Fibroblast of peridontal ligament (primary cell): ENCODE measurements at regions not wholly inside any gene's neighbourhood (a gene's known extent, or its start where the extent isn't known, plus 50 kb on each side); places are given as distances from the start of the nearest gene placed in this dataset.
A peak's percentile ranks its signal among the peaks of the same experiment; 100 is the strongest.

Experiments
- DNase-seq: peaks from one replicate; pipeline ENCODE4 v3.0.0-alpha.2; 2010; ENCODE audit errors: extremely low read depth

DNA sequence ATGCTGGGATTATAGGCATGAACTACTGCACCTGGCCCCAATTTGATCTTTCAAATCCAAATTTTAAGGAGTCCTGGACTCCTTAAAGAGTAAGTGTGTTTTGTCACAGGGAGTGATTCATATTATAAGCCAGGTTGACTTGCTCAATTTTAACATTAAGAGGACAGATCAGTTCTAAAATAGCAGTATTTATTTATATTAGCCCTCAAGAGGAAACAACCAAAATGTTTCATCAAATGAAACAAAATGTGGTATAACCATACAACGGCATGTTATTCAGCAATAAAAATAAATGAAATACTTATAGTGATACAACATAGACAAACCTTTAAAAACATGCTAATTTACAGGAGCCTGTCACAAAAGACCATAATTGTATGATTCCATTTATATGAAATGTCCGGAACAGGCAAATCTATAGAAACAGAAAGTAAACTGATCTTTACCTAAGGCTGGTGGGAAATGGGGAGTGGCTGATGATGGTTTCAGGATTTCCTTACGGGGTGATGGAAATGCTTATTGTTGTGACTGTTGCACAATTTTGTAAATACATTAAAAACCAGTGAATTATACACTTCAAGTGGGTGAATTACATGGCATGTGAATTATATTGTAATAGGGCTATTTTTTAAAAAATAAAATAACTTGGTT, 637.4 kb downstream of the MMUT start:
- DNase-seq, result peak; percentile 38

DNA sequence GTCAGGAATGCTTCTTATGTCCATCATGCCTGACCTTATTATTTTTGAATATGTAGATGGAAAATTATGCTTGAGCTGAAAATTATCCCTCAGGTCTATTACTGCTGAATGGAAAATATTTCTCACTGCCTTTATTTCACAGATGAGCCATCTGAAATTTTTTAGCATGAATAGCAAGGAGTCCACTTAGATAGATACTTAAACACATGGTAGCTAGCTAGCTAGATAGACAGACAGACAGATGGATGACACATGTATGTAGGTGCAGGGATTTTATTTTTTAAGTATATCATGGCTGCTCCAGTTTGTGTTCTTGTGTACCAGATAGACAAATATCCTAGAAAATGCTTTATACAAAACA, 645.0 kb downstream of the MMUT start:
- no peak for DNase-seq

DNA sequence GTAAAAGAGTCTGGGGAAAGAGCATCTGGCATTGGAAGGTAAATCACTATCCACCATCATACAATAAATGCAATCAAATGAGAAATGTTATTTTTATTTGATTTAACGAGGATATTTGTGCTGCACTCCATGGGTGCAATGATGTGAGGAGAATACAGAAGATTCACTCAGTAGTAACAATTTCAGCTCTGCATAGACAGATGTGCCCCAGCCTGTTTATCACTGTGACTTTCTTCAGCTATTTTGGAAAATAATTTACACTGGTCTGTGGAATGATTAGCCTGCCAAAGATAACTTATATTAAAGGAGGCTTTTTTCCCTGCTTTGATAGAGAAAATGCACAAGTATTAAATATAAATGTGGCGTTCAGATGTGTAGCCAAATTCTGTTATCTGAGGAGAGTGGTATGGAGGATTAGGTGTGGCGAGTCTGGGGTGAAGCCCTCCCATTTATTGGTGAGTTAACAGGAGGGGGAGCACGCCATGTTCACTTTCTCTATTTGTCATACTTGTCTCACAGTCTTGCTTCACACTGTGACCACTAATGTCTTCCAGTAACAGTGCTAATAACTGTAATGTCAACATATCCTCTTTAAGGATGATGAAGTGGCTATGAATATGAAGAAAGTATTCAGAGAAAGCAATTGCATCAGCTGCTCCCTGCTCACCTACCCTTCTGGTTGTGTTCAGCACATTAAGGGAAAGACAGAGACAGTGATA, 645.6 kb downstream of the MMUT start:
- no peak for DNase-seq

DNA sequence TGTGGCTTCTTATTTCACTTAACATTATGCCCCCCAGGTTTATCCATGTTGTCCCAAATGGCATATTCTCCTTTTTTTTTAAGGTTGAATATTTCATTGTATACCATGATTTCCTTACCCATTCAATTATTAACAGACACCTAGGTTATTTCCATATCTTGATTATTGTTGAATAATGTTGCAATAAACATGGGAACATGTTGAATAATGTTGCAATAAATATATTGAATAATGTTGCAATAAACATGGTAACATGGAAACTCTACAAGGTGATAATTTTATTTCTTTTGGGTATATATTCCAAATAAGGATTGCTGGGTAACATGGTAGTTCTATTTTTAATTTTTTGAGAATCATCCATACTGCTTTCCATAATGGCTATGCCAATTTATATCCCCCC, 648.1 kb downstream of the MMUT start:
- DNase-seq, result no peak

DNA sequence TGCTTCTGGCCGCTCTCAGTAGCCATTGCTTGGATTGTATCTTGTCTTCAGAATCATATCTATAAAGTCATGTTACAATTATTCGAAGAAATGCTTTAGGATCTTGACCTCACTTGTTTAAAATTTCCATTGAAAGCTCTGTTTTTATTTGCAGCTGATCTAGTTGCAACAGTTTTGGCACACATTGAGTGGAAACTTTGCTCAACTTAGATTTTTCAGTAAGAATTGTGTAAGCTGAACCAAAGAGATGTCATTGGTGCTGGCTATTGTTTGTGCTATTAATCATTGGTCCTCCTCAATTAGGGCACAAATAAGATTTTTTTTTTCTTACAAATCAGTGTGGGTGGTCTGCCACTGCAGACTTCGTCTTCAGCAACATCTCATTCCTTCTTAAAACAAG, 649.2 kb downstream of the MMUT start:
- peak; percentile 63 for DNase-seq

DNA sequence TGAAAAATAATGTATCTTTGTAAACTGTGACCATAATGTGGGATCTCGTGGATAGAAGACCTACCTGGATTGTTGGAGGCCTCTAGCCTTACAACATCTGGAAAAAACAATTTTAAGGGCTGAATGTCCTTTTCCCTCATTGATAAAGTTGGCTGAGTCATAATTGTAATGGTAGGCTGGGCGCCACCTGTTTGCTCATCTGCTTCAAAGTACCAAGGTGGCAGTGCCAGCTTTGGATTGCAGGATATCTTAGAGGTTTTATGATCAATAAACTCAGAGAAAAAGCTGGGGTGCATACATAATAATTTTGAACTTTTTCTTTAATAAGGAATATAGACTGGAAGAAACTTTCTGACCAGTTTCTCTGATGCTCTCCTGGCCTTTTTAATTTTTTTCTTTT, 653.4 kb downstream of the MMUT start:
- no peak for DNase-seq

DNA sequence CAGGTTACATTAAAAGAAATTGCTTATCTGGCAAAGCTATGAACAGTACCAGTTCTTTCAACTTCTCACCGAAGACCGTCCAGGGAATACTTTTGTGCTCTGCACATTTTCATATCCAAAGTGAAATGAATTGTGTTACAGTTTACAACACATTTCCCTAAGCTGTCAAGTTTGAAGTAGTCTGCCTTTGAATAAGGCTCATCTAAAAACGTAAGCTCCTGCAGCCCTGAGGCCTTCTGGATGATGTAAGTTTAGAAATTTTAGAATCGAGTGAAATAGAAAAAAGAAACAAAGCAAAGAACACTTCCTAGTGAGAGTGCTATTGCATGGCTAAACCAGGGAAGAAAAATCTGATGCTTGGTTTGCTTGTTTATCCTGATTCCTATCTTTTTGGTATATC, 653.8 kb downstream of the MMUT start:
- DNase-seq, result peak; percentile 13

DNA sequence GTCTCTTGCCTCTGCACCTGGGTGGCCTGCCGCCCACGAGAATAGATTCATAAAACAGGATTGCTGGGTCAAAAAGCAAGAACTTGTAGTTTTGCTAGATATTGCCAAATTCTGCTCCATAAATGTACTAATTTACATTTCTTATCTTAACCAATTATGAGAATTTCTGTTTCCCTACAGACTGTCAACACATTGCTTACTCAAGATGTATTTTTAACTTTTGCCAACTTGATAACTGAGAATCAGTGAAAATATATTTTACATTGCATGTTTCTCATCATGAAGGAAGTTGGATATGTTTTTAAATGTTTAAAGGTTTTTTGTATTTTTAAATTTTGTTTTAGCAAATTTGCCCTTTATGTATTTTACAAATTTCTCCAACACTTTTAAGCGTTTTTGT, 664.8 kb downstream of the MMUT start:
- DNase-seq, result no peak

DNA sequence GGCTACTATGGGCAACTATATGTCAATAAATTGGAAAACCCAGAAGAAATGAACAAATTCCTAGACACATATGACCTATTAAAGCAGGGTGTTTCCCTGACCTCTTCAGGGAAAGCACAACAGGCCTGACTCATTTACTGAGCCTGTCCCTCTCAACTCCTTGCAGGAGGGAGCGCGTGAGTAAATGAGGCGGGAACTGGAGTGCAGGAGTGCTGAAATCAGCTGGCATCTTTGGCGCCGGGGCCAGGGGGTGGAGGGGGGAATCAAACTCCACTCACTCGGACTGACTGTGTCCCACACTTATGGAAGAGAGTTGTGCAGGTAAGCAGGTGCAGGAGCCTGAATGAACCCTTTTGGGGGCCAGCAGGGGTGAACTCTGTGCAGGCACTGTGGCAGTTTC, 671.2 kb upstream of the PTCHD4 start:
- DNase-seq, result no peak

DNA sequence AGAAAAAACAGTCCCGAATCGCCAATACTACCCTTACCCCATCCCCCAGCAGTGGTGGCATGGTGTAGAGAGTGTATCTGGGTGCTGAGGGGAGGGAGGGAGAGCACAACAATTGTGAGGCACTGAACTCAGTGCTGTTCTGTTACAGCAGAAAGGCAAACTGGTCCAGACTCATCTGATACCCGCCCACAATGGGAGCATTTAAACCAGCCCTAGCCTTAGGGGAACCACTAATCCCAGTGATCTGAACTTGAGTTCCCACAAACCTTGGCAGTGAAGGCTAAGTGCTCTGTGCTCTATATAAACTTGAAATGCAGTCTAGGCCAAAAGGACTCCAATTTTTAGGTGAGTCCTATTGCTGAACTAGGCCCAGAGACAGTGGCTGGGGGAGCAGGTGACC, 666.4 kb upstream of the PTCHD4 start:
- no peak for DNase-seq

DNA sequence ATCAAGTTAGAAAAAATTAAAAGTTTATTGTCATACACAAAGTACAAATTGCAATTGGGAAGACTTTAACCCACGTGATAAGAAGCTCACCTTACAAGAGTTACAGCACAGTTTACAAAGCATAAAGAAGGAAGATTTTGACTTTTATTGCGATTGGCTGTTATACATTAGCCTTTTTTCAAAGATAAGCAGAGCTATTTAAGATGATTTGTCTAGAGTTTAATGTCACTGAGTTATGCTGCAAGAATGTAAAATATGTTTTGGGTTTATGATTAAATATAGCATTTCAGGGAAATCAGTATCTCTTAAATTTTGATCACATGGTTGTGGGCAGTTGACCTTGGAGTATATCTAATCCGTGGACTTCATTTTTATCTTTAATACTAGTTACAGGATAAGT, 664.2 kb upstream of the PTCHD4 start:
- DNase-seq, result peak; percentile 53

DNA sequence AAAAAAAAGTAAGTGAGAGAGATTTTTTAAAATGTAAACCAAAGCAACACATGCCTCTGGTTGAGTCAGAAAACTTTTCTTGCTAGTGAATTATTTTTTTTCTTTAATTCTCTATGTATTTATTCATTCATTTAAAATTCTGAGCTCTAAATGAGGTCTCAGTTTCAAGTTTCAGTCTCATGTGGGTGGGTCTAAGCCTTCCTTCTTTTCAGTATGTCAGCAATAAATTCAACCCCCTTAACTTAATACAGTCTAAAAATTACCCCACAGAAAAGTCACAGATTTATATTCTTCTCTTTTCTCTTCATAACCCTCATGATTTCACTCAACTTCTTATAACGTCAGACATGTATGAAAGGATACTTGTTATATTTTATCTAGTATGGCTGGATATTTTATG, 663.3 kb upstream of the PTCHD4 start:
- DNase-seq, result no peak

DNA sequence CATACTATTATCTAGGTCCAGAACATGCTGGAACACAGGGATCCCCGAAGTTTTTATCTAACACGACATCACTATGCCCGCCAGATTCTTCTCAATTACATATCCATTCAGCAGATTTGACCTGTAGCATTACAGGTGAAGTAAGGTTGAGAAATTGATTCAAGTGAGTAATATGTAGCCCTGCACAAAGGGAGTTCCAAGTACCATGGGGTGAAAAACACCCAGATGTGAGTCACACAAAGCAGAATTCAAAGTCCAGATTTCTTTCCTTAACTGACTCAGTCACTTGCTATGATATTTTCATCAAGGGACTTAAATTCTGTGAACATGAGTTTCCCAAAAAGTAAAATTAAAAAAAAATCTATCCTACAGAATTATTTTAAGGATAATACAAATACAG, 655.4 kb upstream of the PTCHD4 start:
- DNase-seq, result peak; percentile 73

DNA sequence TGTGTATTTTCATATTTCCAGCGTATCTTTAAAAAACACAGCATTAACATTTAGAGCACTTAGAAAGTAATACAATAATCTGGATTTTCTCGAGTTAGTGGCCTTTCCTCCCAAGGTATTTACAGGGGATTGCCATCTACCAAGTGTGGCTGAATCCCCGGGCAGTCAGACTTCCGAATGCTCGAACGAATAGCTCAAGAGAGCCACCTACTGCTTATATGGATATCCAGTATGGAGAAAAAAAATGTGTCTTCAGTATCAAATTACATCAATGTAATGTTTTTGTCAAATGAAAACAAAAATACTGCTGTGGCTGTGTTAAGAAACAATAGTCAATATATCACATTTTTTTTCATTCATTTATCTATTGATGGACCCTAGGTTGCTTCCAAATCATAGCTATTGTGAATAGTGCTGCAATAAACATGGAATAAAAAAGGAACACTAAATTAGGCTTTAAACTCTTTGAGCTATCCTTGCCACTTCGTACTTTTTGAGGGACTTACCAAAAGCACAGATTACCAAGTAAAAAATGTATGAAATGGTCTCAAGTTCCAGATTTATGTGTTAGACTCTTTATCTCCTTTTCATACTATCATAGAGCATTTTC, 654.5 kb upstream of the PTCHD4 start:
- peak; percentile 86 for DNase-seq

DNA sequence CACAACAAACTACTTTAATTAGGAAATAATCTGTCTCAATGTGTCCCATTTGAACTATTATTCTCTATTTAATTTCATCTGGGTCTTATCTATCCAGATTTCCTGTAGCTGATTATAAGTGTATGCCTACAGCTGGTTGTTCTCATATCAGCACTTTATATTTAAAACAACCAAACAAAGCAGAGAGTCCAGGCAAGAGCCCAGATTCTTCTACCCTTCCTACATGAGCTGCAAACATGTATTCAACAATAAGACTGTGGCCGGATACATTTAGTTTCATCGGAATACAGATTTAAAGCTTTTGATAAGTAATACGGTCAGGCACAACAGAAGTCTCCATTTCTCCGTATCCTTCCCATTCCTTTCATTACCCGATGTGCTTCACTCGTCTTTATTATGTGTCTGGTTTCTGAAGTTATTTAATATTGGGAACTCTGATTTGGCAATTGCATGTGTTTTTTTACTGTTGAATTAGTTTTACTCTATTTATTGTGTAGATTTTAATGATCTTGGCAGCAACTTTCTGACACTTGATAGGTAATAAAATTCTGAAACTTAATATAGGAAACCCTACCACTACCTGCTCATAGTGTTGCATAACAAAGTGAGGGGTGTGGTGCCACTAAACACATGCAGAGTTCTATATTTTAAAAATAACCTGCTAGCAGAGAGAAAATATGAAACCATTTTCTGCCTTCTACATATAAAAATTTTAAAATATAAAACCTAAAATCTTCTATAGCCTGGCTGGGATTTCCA, 653.5 kb upstream of the PTCHD4 start:
- no peak for DNase-seq

DNA sequence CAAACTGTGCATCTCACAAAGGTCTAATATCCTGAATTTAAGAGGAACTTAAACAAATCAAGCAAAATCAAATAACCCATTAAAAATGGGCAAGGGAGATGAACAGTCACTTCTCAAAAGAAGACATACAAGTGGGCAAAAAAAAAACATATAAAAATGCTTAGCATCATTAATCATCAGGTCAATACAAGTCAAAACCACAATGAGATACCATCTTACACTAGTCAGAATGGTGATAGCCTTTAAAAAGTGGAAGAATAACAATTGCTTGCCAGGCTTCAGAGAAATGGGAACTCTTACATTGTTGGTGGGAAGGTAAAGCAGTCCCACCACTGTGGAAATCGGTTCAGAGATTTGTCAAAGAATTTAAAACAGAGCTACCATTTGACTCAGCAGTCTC, 646.7 kb upstream of the PTCHD4 start:
- DNase-seq, result no peak

DNA sequence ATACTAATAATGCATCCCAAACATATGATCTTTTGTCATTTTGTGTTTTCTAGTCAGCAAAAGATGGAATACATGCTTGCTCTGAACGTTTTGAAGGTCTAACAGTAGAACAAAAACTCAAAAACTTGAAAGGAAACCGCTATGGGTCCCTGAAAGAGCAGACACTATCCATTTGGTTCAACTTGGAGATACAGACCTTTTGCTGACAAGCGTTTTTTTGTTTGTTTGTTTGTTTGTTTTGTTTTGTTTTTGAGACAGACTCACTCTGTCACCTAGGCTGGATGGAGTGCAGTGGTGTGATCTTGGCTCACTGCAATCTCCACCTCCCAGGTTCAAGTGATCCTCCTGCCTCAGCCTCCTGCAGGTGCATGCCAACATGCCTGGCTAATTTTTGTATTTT, 644.3 kb upstream of the PTCHD4 start:
- DNase-seq, result no peak

DNA sequence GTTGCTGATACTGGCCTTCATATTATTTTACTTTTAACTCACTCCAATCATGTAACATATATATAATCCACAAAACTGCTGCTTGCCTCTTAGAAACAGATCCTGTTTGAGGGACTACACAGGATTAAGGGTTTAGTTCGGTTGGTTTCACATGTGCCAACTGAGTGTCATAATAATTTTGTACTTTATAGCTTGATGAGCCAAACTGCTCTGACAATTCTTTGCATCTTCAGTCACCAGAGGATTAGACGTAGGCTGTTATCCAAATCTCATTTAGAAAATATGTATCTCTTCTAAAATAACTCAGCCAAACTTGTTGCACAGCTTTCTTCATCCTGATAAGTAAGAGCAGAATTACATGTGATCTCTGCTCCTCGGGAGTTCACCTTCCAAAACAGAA, 643.6 kb upstream of the PTCHD4 start:
- DNase-seq, result no peak

DNA sequence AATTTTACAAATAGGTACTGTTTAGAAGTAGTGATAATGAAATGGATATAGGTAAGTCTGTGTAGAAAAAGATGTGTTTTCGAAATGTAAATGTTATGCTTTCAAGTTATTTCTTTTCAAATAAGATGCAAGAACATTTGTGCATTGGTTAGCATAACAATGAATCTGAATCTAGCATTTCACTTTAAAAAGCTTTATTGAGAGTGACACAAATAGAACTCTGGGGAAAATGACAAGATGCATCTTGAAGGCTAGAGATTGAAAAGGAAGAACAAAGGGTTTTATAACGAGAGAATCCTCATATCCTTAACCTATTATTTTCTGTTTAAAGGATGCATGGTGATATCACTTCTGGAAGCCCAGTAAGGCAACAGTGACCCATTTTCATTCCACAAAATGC, 639.9 kb upstream of the PTCHD4 start:
- DNase-seq, result no peak

DNA sequence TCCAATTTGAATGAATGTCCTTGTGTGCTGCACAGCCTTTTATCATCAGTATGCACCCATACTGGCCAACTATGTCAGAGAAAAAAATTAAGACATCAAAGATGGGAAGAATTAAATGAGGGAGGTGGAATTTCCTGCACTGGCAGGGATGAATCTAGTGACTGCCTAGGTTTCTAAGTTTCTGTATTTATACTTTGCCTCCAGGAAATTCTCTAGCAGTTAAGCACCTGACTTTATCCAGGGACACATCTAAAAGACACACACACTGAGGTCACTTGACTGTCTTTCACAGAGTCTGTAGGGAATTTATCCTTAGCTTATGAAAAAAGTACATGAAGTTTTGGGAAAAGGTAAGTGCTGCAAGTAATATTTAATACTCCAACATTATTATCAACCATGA, 636.5 kb upstream of the PTCHD4 start:
- DNase-seq, result no peak

DNA sequence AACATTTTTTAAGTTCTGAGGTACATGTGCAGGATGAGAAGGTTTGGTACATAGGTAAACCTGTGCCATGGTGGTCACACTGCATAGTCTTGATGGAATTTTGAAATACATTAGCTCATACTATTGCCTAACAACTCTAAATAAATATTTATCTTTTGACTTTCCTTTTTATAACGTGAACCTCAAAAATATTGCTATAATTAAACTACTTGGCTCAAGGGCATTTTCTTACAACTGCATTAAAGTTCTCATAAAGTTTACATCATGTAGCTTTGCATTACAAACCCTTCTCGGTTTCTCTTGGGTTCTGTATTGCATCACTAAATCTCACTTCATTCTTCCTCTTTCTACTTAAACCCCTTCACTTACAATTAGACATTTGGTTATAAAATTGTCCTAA, 636.0 kb upstream of the PTCHD4 start:
- peak; percentile 49 for DNase-seq

DNA sequence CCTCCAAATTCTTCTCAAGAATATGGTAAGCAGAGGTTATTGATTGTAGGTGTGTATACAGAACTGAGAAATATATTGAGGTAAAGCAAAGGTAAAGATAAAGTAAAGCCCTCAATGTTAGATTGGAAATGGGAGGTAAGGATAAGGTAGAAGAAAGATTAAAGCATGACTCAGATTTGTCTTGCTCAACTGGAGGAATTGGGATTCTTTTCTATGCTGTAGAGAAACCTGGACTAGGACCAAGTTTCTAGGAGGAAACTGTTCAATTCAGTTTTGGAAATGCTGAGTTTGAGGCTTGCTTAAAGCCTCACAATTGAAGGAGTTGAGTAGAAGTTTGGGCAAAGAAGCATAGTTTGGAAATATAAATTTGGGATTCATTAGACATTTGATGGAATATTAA, 634.0 kb upstream of the PTCHD4 start:
- peak; percentile 78 for DNase-seq

DNA sequence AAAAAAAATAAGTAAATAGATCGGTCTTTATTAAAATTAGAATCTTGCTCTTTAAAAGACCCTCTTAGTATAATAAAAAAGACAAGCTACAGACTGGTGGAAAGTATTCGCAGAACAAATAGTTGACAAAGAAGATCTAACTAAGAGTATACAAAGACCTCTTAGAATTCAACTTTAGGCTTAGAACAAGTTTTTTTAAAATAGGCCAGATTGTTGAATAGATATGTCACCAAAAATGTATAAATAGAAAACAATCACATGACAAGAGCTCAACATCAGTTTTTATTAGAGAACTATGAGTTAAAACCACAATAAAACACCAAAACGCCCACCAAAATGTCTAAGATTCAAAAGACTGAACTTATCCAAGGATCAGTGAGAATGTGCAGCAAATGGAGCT, 632.7 kb upstream of the PTCHD4 start:
- DNase-seq, result peak; percentile 33
